ENCODE measurements at regions not wholly inside any gene's neighbourhood (a gene's known extent, or its start where the extent isn't known, plus 50 kb on each side); places are given as distances from the start of the nearest gene placed in this dataset.

DNA sequence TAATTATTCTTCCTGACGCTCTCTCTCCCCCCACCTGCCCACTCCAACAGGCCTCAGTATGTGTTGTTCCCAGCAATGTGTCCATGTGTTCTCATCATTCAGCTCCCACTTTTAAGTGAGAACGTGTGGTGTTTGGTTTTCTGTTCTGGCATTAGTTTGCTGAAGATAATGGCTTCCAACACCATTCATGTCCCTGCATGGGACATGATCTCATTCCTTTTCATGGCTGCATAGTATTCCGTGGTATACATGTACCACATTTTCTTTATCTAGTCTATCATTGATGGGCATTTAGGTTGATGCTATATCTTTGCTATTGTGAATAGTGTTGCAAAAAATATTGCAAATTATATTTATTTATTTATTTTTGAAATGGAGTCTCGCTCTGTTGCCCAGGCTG lies 258.0 kb downstream of the TFAP2A start:
- ChIA-PET CTCF (no interaction called here), POLR2A (no interaction called here)
- intact Hi-C loops (cut with micrococcal nuclease) (no loop called here), dilution Hi-C loops (cut with MboI; ENCODE audit: extremely low pct_ligation_motif_present, low sequenced_read_pairs) (no loop called here)
- no peak overlapping the region for H3K4me3 ChIP-seq (replicated peaks in 1 of 3; ENCODE audit: insufficient read depth in 1 of 3, low read depth in 1 of 3, low read length in 3 of 3)
- TF ChIP-seq JUN (IDR thresholded peaks at IDR 0.05; ENCODE audit: borderline replicate concordance, insufficient read depth, insufficient read length, low read depth) = no peak
- TF ChIP-seq, protein P1, sequence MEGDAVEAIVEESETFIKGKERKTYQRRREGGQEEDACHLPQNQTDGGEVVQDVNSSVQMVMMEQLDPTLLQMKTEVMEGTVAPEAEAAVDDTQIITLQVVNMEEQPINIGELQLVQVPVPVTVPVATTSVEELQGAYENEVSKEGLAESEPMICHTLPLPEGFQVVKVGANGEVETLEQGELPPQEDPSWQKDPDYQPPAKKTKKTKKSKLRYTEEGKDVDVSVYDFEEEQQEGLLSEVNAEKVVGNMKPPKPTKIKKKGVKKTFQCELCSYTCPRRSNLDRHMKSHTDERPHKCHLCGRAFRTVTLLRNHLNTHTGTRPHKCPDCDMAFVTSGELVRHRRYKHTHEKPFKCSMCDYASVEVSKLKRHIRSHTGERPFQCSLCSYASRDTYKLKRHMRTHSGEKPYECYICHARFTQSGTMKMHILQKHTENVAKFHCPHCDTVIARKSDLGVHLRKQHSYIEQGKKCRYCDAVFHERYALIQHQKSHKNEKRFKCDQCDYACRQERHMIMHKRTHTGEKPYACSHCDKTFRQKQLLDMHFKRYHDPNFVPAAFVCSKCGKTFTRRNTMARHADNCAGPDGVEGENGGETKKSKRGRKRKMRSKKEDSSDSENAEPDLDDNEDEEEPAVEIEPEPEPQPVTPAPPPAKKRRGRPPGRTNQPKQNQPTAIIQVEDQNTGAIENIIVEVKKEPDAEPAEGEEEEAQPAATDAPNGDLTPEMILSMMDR (IDR thresholded peaks at IDR 0.05; ENCODE audit: extremely low read depth in 1 of 2, insufficient read depth in 1 of 2, low read depth in 1 of 2, low read length in 2 of 2) = no peak
- no peak for TF ChIP-seq GATA2 (IDR thresholded peaks at IDR 0.05; ENCODE audit: insufficient read depth, insufficient read length, low read depth, low read length)
- TF ChIP-seq, protein P2, sequence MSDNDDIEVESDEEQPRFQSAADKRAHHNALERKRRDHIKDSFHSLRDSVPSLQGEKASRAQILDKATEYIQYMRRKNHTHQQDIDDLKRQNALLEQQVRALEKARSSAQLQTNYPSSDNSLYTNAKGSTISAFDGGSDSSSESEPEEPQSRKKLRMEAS (IDR thresholded peaks at IDR 0.05; ENCODE audit: insufficient read depth, insufficient read length) = no peak
- no peak for TF ChIP-seq EZH2 (IDR thresholded peaks at IDR 0.05; ENCODE audit: borderline replicate concordance, low read depth, low read length, severe bottlenecking)
- no peak for TF ChIP-seq POLR2A (IDR thresholded peaks at IDR 0.05; ENCODE audit: low read depth, low read length)
- no peak for TF ChIP-seq FOS (IDR thresholded peaks at IDR 0.05; ENCODE audit: borderline replicate concordance, insufficient read depth, low read length)
- no peak for TF ChIP-seq POLR2AphosphoS5 (IDR thresholded peaks at IDR 0.05; ENCODE audit: insufficient read depth, low read depth, low read length)
- no peak for TF ChIP-seq MYC (IDR thresholded peaks at IDR 0.05; ENCODE audit: low read depth, low read length)
- no peaks in the 10 kb centered on the region for H3K27me3 ChIP-seq (ENCODE audit: control insufficient read depth in 2 of 2, insufficient read depth in 2 of 2, low read length in 2 of 2)
- H2AFZ ChIP-seq (ENCODE audit: low read depth, low read length) = no peak overlapping the region
- H3K36me3 ChIP-seq (ENCODE audit: control insufficient read depth in 2 of 2, extremely low read depth in 1 of 2, insufficient read depth in 2 of 2, low read length in 2 of 2) = no peaks in the 10 kb centered on the region
- no peak overlapping the region for H3K27ac ChIP-seq (ENCODE audit: insufficient read depth, low read depth, low read length)
- H3K9ac ChIP-seq (replicated peaks; ENCODE audit: extremely low read depth, insufficient read depth, low read length) = no peak overlapping the region
- BruUV-seq (replicated peaks) = no TSS peak
- no peaks in the 10 kb centered on the region for H3K79me2 ChIP-seq (ENCODE audit: control insufficient read depth, insufficient read depth, low read length)
- H3K9me3 ChIP-seq (replicated peaks; ENCODE audit: control insufficient read depth, insufficient read depth, low read length) = peaks cover 2% of the 10 kb centered on the region
- H3K4me1 ChIP-seq (ENCODE audit: control insufficient read depth, extremely low read depth, insufficient read depth, low read length) = no peaks in the 10 kb centered on the region
- no peak overlapping the region for H3K4me2 ChIP-seq (ENCODE audit: insufficient read depth, low read length)
- no peaks in the 10 kb centered on the region for H3K9me1 ChIP-seq (replicated peaks; ENCODE audit: control insufficient read depth, extremely low read depth, insufficient read depth, low read length)
- no peak for DNase-seq (ENCODE audit: low read depth, low spot score)
- no peaks in the 10 kb centered on the region for H4K20me1 ChIP-seq (replicated peaks; ENCODE audit: control insufficient read depth, extremely low read depth, insufficient read depth, low read length)
- FAIRE-seq = no peak
